H1 (cell line): ENCODE measurements at regions not wholly inside any gene's neighbourhood (a gene's known extent, or its start where the extent isn't known, plus 50 kb on each side); places are given as distances from the start of the nearest gene placed in this dataset.

Experiments
- CTCF ChIA-PET: fragments of 300-600 bp; sonication (Branson Sonifier 250); formaldehyde crosslinking; loops from one replicate; lab custom pipeline; 2021; ENCODE audit not compliant: partially characterized antibody; lab: Charles Lee
- POLR2A ChIA-PET: fragments of 300-600 bp; sonication (Branson Sonifier 250); formaldehyde crosslinking; loops from one replicate; lab custom pipeline; 2021; ENCODE audit warnings: inconsistent platforms; ENCODE audit not compliant: partially characterized antibody; lab: Charles Lee
- DNase-seq, 2 experiments: peaks; one replicate each; pipeline versions ENCODE4 v3.0.0 to v3.0.0-alpha.2; 2010 to 2022; ENCODE audit warnings: low spot score in 2 of 2, low read depth in 1 of 2, mixed read lengths in 1 of 2
- FAIRE-seq: peaks from 2 replicates; lab custom pipeline; 2011; peaks lifted over from hg19 to GRCh38; lab: Jason Lieb, UNC
- H2AFZ ChIP-seq: 2 replicates; pipeline ENCODE4 v1.8.1; 2012; ENCODE audit warnings: low read length, inconsistent platforms
- H2AK5ac ChIP-seq: 2 replicates; pipeline ENCODE4 v1.6.1; 2013; ENCODE audit warnings: low read depth, low read length
- H2BK120ac ChIP-seq: replicated peaks from 2 replicates; pipeline ENCODE3; 2013; ENCODE audit warnings: low read depth, low read length, inconsistent platforms
- H2BK12ac ChIP-seq: 2 replicates; pipeline ENCODE4 v1.6.1; 2013; ENCODE audit warnings: low read depth, low read length
- H2BK15ac ChIP-seq: 2 replicates; pipeline ENCODE4 v1.6.1; 2013; ENCODE audit warnings: low read length
- H2BK20ac ChIP-seq: 2 replicates; pipeline ENCODE4 v1.6.1; 2013; ENCODE audit warnings: low read length
- H2BK5ac ChIP-seq: 2 replicates; pipeline ENCODE4 v1.6.1; 2013; ENCODE audit warnings: low read depth, low read length
- H3K14ac ChIP-seq: 2 replicates; pipeline ENCODE4 v1.6.1; 2013; ENCODE audit warnings: inconsistent platforms; ENCODE audit not compliant: insufficient read length
- H3K18ac ChIP-seq: 2 replicates; pipeline ENCODE4 v1.6.1; 2013; ENCODE audit warnings: low read length; ENCODE audit errors: extremely low read depth
- H3K23ac ChIP-seq: 2 replicates; pipeline ENCODE4 v1.6.1; 2013; ENCODE audit warnings: inconsistent platforms; ENCODE audit not compliant: insufficient read length
- H3K23me2 ChIP-seq: 2 replicates; pipeline ENCODE4 v1.6.1; 2013; ENCODE audit warnings: low read depth, low read length
- H3K27ac ChIP-seq: 2 replicates; pipeline ENCODE4 v1.6.1; 2011; ENCODE audit warnings: low read depth, low read length, inconsistent platforms
- H3K27me3 ChIP-seq, 4 experiments: replicated peaks in 1 of 4; 1 replicate in 1 of 4; 2 replicates in 3 of 4; pipeline versions ENCODE4 v1.6.1 to v1.8.1; 2011 to 2013; ENCODE audit warnings: low read length in 3 of 4, mild to moderate bottlenecking in 3 of 4, inconsistent platforms in 2 of 4, mixed read lengths in 2 of 4, moderate library complexity in 1 of 4; ENCODE audit not compliant: control insufficient read depth in 3 of 4, insufficient read depth in 3 of 4; ENCODE audit errors: extremely low read depth in 1 of 4
- H3K36me3 ChIP-seq, 4 experiments: 2 replicates each; pipeline versions ENCODE4 v1.6.1 to v1.8.1; 2011 to 2013; ENCODE audit warnings: mild to moderate bottlenecking in 4 of 4, low read length in 3 of 4, moderate library complexity in 2 of 4, control low read depth in 1 of 4, inconsistent platforms in 1 of 4; ENCODE audit not compliant: insufficient read depth in 4 of 4, control insufficient read depth in 2 of 4
- H3K4ac ChIP-seq: replicated peaks from 2 replicates; pipeline ENCODE3; 2013; ENCODE audit warnings: low read length, low read depth, mixed read lengths, inconsistent platforms; ENCODE audit not compliant: insufficient read length
- H3K4me1 ChIP-seq, 4 experiments: replicated peaks in 1 of 4; 1 replicate in 1 of 4; 2 replicates in 3 of 4; pipeline versions ENCODE4 v1.6.1 to v1.8.1; 2011 to 2013; ENCODE audit warnings: low read length in 3 of 4, inconsistent platforms in 2 of 4, mixed read lengths in 1 of 4; ENCODE audit not compliant: insufficient read depth in 4 of 4, control insufficient read depth in 3 of 4
- H3K4me2 ChIP-seq, 2 experiments: 2 replicates each; pipeline versions ENCODE4 v1.6.1 to v1.8.1; 2011 to 2013; ENCODE audit warnings: low read depth in 2 of 2, low read length in 2 of 2, control low read depth in 1 of 2, inconsistent platforms in 1 of 2, mild to moderate bottlenecking in 1 of 2; ENCODE audit not compliant: insufficient read depth in 1 of 2
- H3K4me3 ChIP-seq, 4 experiments: fragments of 200-600, 300-600 bp in 1 of 4; sonication (generic), shearing (Covaris generic), sonication (Bioruptor Twin) in 1 of 4; 2 replicates each; pipeline versions ENCODE4 v1.5.1 to v1.8.1; 2011 to 2016; ENCODE audit warnings: low read length in 4 of 4, low read depth in 3 of 4, control low read depth in 2 of 4, inconsistent platforms in 2 of 4, mild to moderate bottlenecking in 2 of 4, mixed read lengths in 1 of 4, moderate library complexity in 1 of 4; ENCODE audit not compliant: insufficient read depth in 2 of 4; ENCODE audit errors: extremely low read depth in 1 of 4
- H3K56ac ChIP-seq: replicated peaks from 2 replicates; pipeline ENCODE3; 2013; ENCODE audit warnings: low read depth, mild to moderate bottlenecking, mixed read lengths, low read length, inconsistent platforms; ENCODE audit not compliant: insufficient read length
- H3K79me1 ChIP-seq: 2 replicates; pipeline ENCODE4 v1.6.1; 2013; ENCODE audit warnings: low read depth, low read length, control low read depth
- H3K79me2 ChIP-seq, 2 experiments: 2 replicates each; pipeline versions ENCODE4 v1.6.1 to v1.8.1; 2012 to 2013; ENCODE audit warnings: low read length in 2 of 2, mild to moderate bottlenecking in 2 of 2, inconsistent platforms in 1 of 2; ENCODE audit not compliant: insufficient read depth in 2 of 2, control insufficient read depth in 1 of 2
- H3K9ac ChIP-seq, 4 experiments: replicated peaks in 1 of 4; 1 replicate in 1 of 4; 2 replicates in 3 of 4; pipeline versions ENCODE4 v1.6.1 to v1.8.1; 2011 to 2013; ENCODE audit warnings: low read depth in 3 of 4, low read length in 3 of 4, control low read depth in 2 of 4, mild to moderate bottlenecking in 2 of 4, moderate library complexity in 2 of 4, inconsistent platforms in 1 of 4; ENCODE audit errors: extremely low read depth in 1 of 4
- H3K9me3 ChIP-seq, 2 experiments: 2 replicates each; pipeline versions ENCODE4 v1.6.1 to v1.8.1; 2012 to 2013; ENCODE audit warnings: mild to moderate bottlenecking in 2 of 2, moderate library complexity in 2 of 2, control low read depth in 1 of 2, inconsistent platforms in 1 of 2, low read depth in 1 of 2, low read length in 1 of 2, mixed read lengths in 1 of 2; ENCODE audit not compliant: insufficient read depth in 2 of 2
- H4K20me1 ChIP-seq, 2 experiments: replicated peaks in 1 of 2; 2 replicates each; pipeline versions ENCODE3 to v1.8.1; 2011 to 2013; ENCODE audit warnings: inconsistent platforms in 2 of 2, low read length in 2 of 2, mild to moderate bottlenecking in 1 of 2; ENCODE audit not compliant: insufficient read depth in 2 of 2, control insufficient read depth in 1 of 2
- H4K5ac ChIP-seq: 2 replicates; pipeline ENCODE4 v1.6.1; 2013; ENCODE audit warnings: low read length, low read depth, mixed read lengths, inconsistent platforms; ENCODE audit not compliant: insufficient read length
- H4K8ac ChIP-seq: 2 replicates; pipeline ENCODE4 v1.8.0; 2013; ENCODE audit warnings: mild to moderate bottlenecking, moderate library complexity, low read length, inconsistent platforms; ENCODE audit not compliant: insufficient read depth; ENCODE audit errors: extremely low read depth
- H4K91ac ChIP-seq: replicated peaks from 2 replicates; pipeline ENCODE3; 2013; ENCODE audit warnings: low read length, mixed read lengths, inconsistent platforms; ENCODE audit not compliant: insufficient read length
- CBX5 ChIP-seq: fragments of 300-800, 300-1000 bp; sonication (generic); IDR thresholded peaks from 2 replicates; pipeline ENCODE4 v1.7.1; 2016; ENCODE audit warnings: antibody characterized with exemption, low read length, low read depth
- CBX8 ChIP-seq: fragments of 300-800, 300-1000 bp; sonication (generic); IDR thresholded peaks from 2 replicates; pipeline ENCODE4 v1.7.1; 2016; ENCODE audit warnings: low read depth, low read length, borderline replicate concordance
- CHD1 ChIP-seq: IDR thresholded peaks from 2 replicates; pipeline ENCODE4 v1.6.1; 2012; ENCODE audit warnings: low read depth, low read length, improper control_type of control experiment
- EGR1 ChIP-seq: IDR thresholded peaks from 2 replicates; pipeline ENCODE4 v1.6.1; 2011; ENCODE audit warnings: low read depth, low read length, borderline replicate concordance
- EP300 ChIP-seq, 2 experiments: IDR thresholded peaks; 1 replicate in 1 of 2; 2 replicates in 1 of 2; pipeline ENCODE4 v1.6.1; 2011 to 2012; ENCODE audit warnings: low read depth in 2 of 2, low read length in 2 of 2, mild to moderate bottlenecking in 2 of 2, borderline replicate concordance in 1 of 2, inconsistent platforms in 1 of 2, moderate library complexity in 1 of 2
- EZH2 ChIP-seq: fragments of 200-600 bp; sonication (generic); IDR thresholded peaks from 2 replicates; pipeline ENCODE4 v1.7.1; 2012; ENCODE audit warnings: low read depth, mild to moderate bottlenecking, moderate library complexity, low read length, inconsistent platforms; ENCODE audit not compliant: severe bottlenecking
- FOSL1 ChIP-seq: IDR thresholded peaks from 2 replicates; pipeline ENCODE4 v1.6.1; 2011; ENCODE audit warnings: mild to moderate bottlenecking, low read depth, low read length, moderate library complexity; ENCODE audit not compliant: insufficient read depth
- GTF2F1 ChIP-seq: IDR thresholded peaks from 2 replicates; pipeline ENCODE4 v1.6.1; 2012; ENCODE audit warnings: low read depth, low read length, improper control_type of control experiment, borderline replicate concordance
- JUND ChIP-seq: IDR thresholded peaks from 2 replicates; pipeline ENCODE4 v1.6.1; 2011; ENCODE audit warnings: mild to moderate bottlenecking, improper control_type of control experiment, low read length
- KDM1A ChIP-seq: fragments of 200-600, 300-600 bp; sonication (generic); IDR thresholded peaks from 2 replicates; pipeline ENCODE4 v1.7.1; 2016; ENCODE audit warnings: mild to moderate bottlenecking, low read length, borderline replicate concordance
- RBBP5 ChIP-seq: IDR thresholded peaks from 2 replicates; pipeline ENCODE4 v1.7.1; 2012; ENCODE audit warnings: low read depth, mild to moderate bottlenecking, inconsistent platforms, low read length, moderate library complexity, borderline replicate concordance
- SIX5 ChIP-seq: IDR thresholded peaks from 2 replicates; pipeline ENCODE4 v1.6.1; 2011; ENCODE audit warnings: mild to moderate bottlenecking, low read depth, low read length
- TAF1 ChIP-seq: IDR thresholded peaks from 2 replicates; pipeline ENCODE4 v1.6.1; 2011; ENCODE audit warnings: mild to moderate bottlenecking, low read depth, low read length
- TBP ChIP-seq: IDR thresholded peaks from 2 replicates; pipeline ENCODE4 v1.6.1; 2011; ENCODE audit warnings: low read depth, low read length, improper control_type of control experiment
- TEAD4 ChIP-seq: IDR thresholded peaks from 2 replicates; pipeline ENCODE4 v1.6.1; 2012; ENCODE audit warnings: low read depth, low read length, inconsistent platforms, mixed read lengths
- WGBS, 2 experiments: shearing (Covaris generic) in 1 of 2; methylation state at CpG; one replicate each; pipeline versions ENCODE4 v1.1.6 to v1.1.7; 2013 to 2015; ENCODE audit warnings: low lambda C conversion rate in 2 of 2, mixed read lengths in 2 of 2, inconsistent platforms in 1 of 2, low coverage in 1 of 2, missing lambda C conversion rate in 1 of 2; ENCODE audit not compliant: insufficient replicate concordance in 2 of 2, insufficient coverage in 1 of 2, insufficient read length in 1 of 2; ENCODE audit errors: extremely low coverage in 1 of 2, missing lambda C conversion rate in 1 of 2; 5-methylcytosine and 5-hydroxymethylcytosine counted together

DNA sequence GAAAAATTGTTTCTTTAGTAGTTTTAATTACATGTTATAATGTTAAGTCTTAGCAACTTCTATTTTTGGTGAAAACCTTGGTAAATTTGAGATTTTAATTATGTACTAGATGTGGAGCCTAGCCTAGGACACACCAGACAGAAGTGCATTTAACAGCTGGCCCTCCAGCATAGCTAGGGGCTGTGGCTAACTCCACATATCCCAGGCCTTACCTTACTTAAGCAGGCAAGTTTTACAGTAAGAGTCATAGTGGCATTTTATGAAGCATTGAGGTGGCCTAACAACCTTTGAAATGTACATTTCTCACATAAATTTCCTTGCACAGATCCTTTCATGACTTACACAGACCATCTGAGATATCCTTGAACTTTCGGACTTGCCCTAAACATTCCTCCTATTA is 71.6 kb upstream of the C4orf54 start:
- H2BK20ac ChIP-seq = no peak overlapping the region
- H4K8ac ChIP-seq = no peak overlapping the region
- H3K14ac ChIP-seq = no peak overlapping the region
- H2BK120ac ChIP-seq = no peak overlapping the region
- H3K4me1 ChIP-seq = no peaks in the 10 kb centered on the region
- no peak overlapping the region for H3K4me3 ChIP-seq
- no peak overlapping the region for H2AK5ac ChIP-seq
- no peak overlapping the region for H4K5ac ChIP-seq
- no peaks in the 10 kb centered on the region for H4K20me1 ChIP-seq
- H3K9me3 ChIP-seq = peaks cover 5 to 8% of the 10 kb centered on the region in 2 experiments; a peak in 2 of 4 replicates
- no peak overlapping the region for H2BK15ac ChIP-seq
- POLR2A ChIA-PET = no interaction called here
- CTCF ChIA-PET = no interaction called here
- H3K23ac ChIP-seq = no peak overlapping the region
- H3K18ac ChIP-seq = no peak overlapping the region
- no peak overlapping the region for H3K27ac ChIP-seq
- no peaks in the 10 kb centered on the region for H3K27me3 ChIP-seq
- no peak overlapping the region for H2BK5ac ChIP-seq
- no peak overlapping the region for H3K4ac ChIP-seq
- no peak overlapping the region for H3K56ac ChIP-seq
- FAIRE-seq (no peak), DNase-seq (no peak)
- TF ChIP-seq EZH2 (no peak), TAF1 (no peak), RBBP5 (no peak), JUND (no peak), TEAD4 (no peak), CHD1 (no peak), SIX5 (no peak), CBX8 (no peak), EP300 (IDR thresholded peaks at IDR 0.05; ENCODE audit: borderline replicate concordance in 1 of 2, low read depth in 2 of 2, low read length in 2 of 2) (no peak), EGR1 (no peak), KDM1A (no peak), GTF2F1 (no peak), CBX5 (no peak), FOSL1 (no peak), TBP (no peak)
- H4K91ac ChIP-seq = no peak overlapping the region
- 93% methylated on average over 1 of the region's 1 CpG; no CpG with 5 or more reads in 1 of the 2 experiments for WGBS, 2 experiments
- H2AFZ ChIP-seq = no peak overlapping the region
- no peaks in the 10 kb centered on the region for H3K23me2 ChIP-seq
- H3K79me2 ChIP-seq = no peaks in the 10 kb centered on the region
- no peak overlapping the region for H3K9ac ChIP-seq
- H3K79me1 ChIP-seq = no peaks in the 10 kb centered on the region
- no peaks in the 10 kb centered on the region for H3K36me3 ChIP-seq
- H3K4me2 ChIP-seq = no peak overlapping the region
- no peak overlapping the region for H2BK12ac ChIP-seq
